ENCODE measurements at regions not wholly inside any gene's neighbourhood (a gene's known extent, or its start where the extent isn't known, plus 50 kb on each side); places are given as distances from the start of the nearest gene placed in this dataset.
"Not testable (repeated sequence)": the region's sequence is repeated elsewhere in the genome, so short reads cannot be mapped to it uniquely, and the experiment has no call there.

DNA sequence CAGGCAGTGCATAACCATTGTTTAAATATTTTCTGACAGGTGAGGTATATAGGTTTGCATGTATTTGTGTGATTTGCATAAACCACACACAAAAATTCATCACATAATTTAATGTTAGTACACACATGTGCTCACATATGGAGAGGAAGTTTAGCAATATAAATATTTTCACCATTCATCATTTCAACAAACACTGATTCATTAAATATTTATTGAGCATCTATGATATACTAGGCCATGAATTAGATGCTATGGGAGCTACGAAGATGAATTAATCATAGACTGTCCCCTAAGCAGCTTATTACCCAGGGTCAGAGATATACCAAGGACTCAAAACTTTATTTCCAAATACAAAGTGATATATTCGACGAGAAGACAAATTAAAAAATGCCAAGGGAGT, 311.6 kb upstream of the PIK3C3 start:
- ChIA-PET POLR2A (no interaction called here), CTCF (no interaction called here)

GRCh38 chr18:41642756-41643155, 312.3 kb upstream of the PIK3C3 start:
- ChIA-PET POLR2A (no interaction called here), CTCF (no interaction called here)

GRCh38 chr18:41639218-41639617, 315.8 kb upstream of the PIK3C3 start:
- POLR2A ChIA-PET: no interaction called here
- CTCF ChIA-PET: no interaction called here

GRCh38 chr18:41631723-41632285, 323.2 kb upstream of the PIK3C3 start:
- POLR2A ChIA-PET, CTCF ChIA-PET: not testable (repeated sequence)

DNA sequence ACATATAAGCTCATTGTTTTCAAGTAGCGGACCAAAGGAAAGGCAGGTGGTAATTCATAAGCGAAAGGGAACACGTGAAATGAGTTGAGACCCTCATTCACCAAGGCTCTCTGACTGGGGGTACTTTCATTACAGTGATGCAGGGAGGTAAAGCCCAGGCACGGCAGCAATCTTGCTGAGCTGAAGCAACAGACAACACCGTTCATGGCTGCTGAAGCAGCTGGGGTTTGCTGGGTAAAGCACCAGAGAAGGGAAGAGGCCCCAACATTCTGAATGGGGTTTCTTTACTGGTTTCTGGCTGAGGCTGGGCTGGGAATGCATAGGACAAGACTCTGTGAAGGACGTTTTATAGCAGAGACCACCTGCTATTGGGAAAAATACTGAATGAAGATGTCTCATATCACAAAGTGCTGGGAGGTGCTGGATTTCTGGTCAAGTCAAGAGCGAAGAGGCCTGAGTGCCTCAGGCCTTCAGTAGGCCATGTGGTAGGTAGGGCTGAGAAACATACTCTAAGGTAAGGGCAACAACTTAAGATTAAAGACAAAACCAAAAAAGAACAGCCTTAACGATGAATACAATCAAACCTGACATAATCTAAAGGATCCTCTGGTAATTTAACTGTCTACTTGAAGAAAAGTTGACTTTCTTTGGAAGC, 324.7 kb upstream of the PIK3C3 start:
- POLR2A ChIA-PET: no interaction called here
- CTCF ChIA-PET: no interaction called here

DNA sequence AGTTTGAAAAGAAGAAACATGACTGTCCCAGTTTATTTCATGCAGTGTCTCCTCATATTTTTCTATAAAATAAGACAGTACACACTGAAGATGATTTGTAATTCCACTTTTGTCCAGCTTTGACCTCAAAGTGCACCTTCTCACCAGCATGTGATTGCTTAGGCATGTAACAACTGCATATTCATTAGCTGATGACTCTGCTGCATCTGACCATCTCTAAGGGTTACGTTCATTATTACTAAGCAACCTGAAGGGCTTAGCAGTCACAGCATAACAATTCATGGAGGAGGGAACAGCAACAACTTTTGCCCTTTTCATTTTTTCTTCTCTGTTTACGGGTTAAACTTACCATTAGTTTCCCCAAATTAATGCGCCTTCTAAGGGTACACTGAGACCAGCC, 330.6 kb upstream of the PIK3C3 start:
- ChIA-PET POLR2A (no interaction called here), CTCF (no interaction called here)

DNA sequence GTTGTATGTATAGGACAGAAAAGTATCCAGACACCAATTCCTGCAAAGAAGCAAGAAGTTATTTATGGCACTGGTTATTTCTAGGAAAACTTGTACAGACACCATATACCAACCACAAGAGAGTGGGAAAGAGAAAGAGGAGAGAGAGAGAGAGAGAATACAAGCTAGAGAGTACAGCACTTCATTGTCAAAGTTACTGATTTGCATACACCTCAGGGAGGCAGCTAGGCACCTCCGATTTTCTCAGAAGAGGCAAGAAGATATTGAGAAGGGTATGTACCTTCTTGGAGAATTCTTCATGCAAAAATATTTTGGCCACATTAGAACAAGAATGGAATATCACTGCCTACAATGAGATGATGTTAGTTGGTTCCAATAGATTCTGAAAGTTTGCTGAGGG, 333.9 kb upstream of the PIK3C3 start:
- POLR2A ChIA-PET: no interaction called here
- CTCF ChIA-PET: no interaction called here

DNA sequence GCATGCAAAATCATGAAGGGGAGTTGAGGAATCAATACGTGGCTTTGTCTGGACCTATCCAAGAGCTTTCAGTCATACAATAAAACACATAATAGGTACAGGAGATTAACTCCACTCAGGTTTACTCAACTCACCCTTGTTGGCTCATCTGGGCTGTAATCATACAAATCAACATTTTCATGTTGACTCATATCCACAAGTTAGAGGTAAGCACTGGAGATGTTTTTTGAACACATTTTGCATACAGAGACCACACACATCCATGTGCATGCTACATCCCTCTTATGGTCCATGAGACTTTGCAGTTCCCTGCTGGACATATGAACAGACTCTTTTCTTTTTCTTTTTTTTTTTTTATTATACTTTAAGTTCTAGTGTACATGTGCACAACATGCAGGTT, 336.9 kb upstream of the PIK3C3 start:
- CTCF ChIA-PET: no interaction called here
- POLR2A ChIA-PET: no interaction called here

DNA sequence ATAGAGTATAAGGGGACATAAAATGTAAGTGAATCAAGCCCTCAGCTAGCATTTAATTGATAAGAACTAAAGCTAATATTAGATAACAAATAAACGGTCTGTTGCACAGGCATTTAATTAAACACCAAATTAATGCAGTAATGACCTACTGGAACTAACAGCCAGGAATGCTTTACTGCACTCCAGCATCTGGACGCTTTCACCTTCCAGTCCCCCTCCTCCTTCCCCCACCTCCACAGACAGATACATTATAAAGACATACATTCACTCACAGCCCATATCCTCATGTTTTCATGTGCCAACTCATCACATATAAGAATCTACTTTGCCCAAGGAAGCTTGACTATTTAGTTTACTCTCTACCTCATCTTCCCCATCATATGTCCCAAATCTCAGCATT, 337.4 kb upstream of the PIK3C3 start:
- POLR2A ChIA-PET: no interaction called here
- CTCF ChIA-PET: no interaction called here

GRCh38 chr18:41613003-41613609, 341.9 kb upstream of the PIK3C3 start:
- ChIA-PET POLR2A (no interaction called here), CTCF (no interaction called here)

GRCh38 chr18:41604964-41605363, 350.1 kb upstream of the PIK3C3 start:
- POLR2A ChIA-PET: no interaction called here

GRCh38 chr18:41602034-41602433, 353.0 kb upstream of the PIK3C3 start:
- ChIA-PET CTCF (no interaction called here), POLR2A (no interaction called here)

More at GRCh38 chr18:41604964-41605363, 350.1 kb upstream of the PIK3C3 start:
- CTCF ChIA-PET: no interaction called here

GRCh38 chr18:41600693-41601391, 354.2 kb upstream of the PIK3C3 start:
- POLR2A ChIA-PET: no interaction called here
- CTCF ChIA-PET: no interaction called here

- ChIA-PET CTCF (no interaction called here), POLR2A (no interaction called here)
Measured at GRCh38 chr18:41599466-41599865, 355.6 kb upstream of the PIK3C3 start.

DNA sequence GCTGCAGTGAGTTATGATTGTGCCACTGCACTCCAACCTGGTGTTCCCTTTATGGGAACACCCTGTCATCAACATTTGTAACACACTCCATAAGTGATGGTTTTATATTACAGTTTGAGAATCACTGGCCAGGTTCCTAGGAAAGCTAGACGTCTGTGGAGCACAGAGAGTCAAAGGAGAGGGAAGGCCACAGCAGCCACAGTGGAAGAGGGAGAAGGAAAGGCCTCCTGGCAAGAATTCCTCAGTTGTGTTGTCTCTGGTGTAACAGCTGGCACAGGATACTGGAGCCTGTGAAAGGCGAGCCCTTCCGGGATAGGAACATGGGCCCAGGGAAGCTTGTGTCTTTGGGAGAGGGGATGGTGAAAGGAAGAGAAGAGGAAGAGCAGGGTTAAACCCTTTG, 360.5 kb upstream of the PIK3C3 start:
- POLR2A ChIA-PET: no interaction called here

GRCh38 chr18:41593171-41593675, 361.8 kb upstream of the PIK3C3 start:
- POLR2A ChIA-PET: no interaction called here
- CTCF ChIA-PET: no interaction called here

More for the DNA sequence above, 360.5 kb upstream of the PIK3C3 start:
- CTCF ChIA-PET: no interaction called here

DNA sequence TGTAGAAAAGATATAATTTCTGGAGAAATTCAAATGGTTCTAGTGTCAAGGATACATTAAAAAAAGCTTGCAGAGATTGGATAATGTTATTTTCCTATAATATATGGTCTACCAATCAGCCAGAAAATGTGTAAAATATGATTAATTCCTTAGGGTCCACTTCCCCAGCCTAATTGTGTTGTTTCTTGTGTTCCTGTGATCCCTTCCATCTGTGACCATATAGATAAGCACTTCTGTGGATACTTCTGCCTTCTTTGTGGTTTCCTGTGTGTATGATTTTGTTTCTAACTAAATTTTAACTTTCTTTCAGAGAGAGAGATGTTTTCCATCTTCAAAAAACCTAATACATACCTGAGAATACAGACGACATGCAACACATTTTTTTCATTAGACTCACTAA, 367.1 kb upstream of the PIK3C3 start:
- CTCF ChIA-PET: no interaction called here
- POLR2A ChIA-PET: no interaction called here

- ChIA-PET CTCF (no interaction called here), POLR2A (no interaction called here)
Measured at GRCh38 chr18:41585512-41585911, 369.5 kb upstream of the PIK3C3 start.

DNA sequence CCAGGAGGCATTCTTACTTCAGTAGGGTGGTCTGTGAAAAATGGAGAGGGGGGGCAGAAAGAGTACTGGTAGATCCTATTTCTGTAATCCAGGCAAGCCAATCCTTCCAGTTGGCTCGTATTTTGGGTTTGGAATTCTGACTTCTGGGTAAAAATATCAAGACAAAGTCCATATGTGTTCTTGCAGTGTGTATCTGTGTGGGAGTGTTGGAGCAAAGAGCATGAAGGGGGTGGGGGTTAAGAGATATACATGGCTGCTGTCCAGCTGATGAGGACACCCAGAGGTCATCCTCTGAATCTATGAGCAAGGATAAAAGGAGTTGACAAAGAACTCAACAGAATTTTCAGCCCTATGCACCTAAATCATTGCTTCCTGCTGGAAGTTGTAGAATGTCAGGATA, 375.8 kb upstream of the PIK3C3 start:
- ChIA-PET POLR2A (no interaction called here), CTCF (no interaction called here)

GRCh38 chr18:41577529-41577928, 377.5 kb upstream of the PIK3C3 start:
- ChIA-PET POLR2A (no interaction called here), CTCF (no interaction called here)

DNA sequence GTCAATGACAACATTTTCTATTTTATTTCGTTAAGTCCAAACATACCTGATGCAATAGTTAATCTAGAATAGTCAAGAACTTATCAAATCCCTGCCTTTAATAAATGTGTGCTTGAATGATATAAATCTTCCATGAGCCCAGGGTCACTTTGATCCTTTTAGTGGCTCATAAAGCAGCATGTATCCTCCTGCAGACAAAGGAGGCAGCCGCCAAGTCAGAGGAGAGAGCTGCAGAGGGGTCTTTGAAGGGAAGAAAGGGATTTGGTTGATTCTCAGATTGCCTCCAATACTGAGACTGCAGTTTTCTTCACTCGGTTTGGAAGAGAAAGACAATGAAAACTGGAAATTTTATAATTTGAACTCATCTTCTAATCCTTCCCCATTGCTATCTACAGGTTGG, 378.4 kb upstream of the PIK3C3 start:
- ChIA-PET CTCF (no interaction called here), POLR2A (no interaction called here)

Measured in activated CD8-positive, alpha-beta memory T cell treated with anti-CD3 and anti-CD28 coated beads for 36 hours (primary cell).